SH-SY5Y (cell line): ENCODE measurements at regions not wholly inside any gene's neighbourhood (a gene's known extent, or its start where the extent isn't known, plus 50 kb on each side); places are given as distances from the start of the nearest gene placed in this dataset.

Source experiments
- GATA2 ChIP-seq: IDR thresholded peaks from 2 replicates; pipeline ENCODE4 v1.6.1; 2011; ENCODE audit warnings: mild to moderate bottlenecking, low read depth, low read length
- GATA3 ChIP-seq: IDR thresholded peaks from 2 replicates; pipeline ENCODE4 v1.6.1; 2011; ENCODE audit warnings: low read depth, mild to moderate bottlenecking, low read length, moderate library complexity

DNA sequence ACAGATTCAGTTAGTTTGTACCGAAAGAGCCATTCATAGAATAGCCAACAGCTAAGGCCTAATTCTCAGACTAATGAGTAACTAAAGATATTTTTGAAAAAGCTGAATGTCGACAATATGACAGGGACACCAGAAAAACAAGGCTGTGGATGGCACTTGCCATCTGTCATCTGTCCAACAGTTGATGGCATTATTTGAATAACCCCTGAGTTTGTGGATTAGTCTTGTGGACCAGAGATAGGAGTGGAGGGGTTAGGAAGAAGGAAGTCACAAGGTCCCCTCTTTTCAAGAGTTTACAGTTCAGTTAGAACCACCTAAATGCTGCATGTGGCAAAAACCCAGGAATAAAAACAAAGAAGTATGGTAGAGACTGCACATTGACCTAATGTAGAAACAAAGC lies 356.5 kb upstream of the DUSP10 start:
- TF ChIP-seq GATA3, result no peak
- no peak for TF ChIP-seq GATA2
